ENCODE measurements at regions not wholly inside any gene's neighbourhood (a gene's known extent, or its start where the extent isn't known, plus 50 kb on each side); places are given as distances from the start of the nearest gene placed in this dataset.

DNA sequence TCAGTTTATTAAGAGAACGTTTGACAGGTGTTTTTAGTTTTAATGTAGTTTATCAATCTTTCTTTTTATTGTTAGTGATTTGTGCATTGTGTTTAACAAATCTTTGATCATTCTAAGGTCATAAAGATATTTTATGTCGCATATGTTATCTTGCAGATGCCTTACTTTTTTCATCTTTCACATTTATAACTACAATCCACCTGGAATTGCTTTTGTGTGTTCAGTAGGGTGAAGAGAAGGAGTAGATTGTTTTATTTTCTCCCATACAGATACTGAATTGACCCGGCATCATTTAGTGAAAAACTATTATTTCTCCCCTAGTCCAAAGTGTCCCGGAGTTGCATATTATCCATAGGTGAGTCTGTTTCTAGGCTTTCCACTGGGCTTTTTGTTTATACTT, 179.4 kb upstream of the RGMB start:
- TF ChIP-seq LEF1 (IDR thresholded peaks at IDR 0.05; ENCODE audit: borderline replicate concordance) (no peak), ELF4 (IDR thresholded peaks at IDR 0.05) (no peak), HDGF (IDR thresholded peaks at IDR 0.05; ENCODE audit: borderline replicate concordance) (no peak), FOXA1 (IDR thresholded peaks at IDR 0.05) (no peak), SP1 (IDR thresholded peaks at IDR 0.05) (no peak), FOXK2 (IDR thresholded peaks at IDR 0.05) (no peak), ZNF384 (IDR thresholded peaks at IDR 0.05) (no peak)
